H1 (cell line): ENCODE measurements at regions not wholly inside any gene's neighbourhood (a gene's known extent, or its start where the extent isn't known, plus 50 kb on each side); places are given as distances from the start of the nearest gene placed in this dataset.

Experiments used
- CTCF ChIA-PET: fragments of 300-600 bp; sonication (Branson Sonifier 250); formaldehyde crosslinking; loops from one replicate; lab custom pipeline; 2021; ENCODE audit not compliant: partially characterized antibody; lab: Charles Lee
- POLR2A ChIA-PET: fragments of 300-600 bp; sonication (Branson Sonifier 250); formaldehyde crosslinking; loops from one replicate; lab custom pipeline; 2021; ENCODE audit warnings: inconsistent platforms; ENCODE audit not compliant: partially characterized antibody; lab: Charles Lee
- DNase-seq, 2 experiments: peaks; one replicate each; pipeline versions ENCODE4 v3.0.0 to v3.0.0-alpha.2; 2010 to 2022; ENCODE audit warnings: low spot score in 2 of 2, low read depth in 1 of 2, mixed read lengths in 1 of 2
- FAIRE-seq: peaks from 2 replicates; lab custom pipeline; 2011; peaks lifted over from hg19 to GRCh38; lab: Jason Lieb, UNC
- H2AFZ ChIP-seq: 2 replicates; pipeline ENCODE4 v1.8.1; 2012; ENCODE audit warnings: low read length, inconsistent platforms
- H2AK5ac ChIP-seq: 2 replicates; pipeline ENCODE4 v1.6.1; 2013; ENCODE audit warnings: low read depth, low read length
- H2BK120ac ChIP-seq: replicated peaks from 2 replicates; pipeline ENCODE3; 2013; ENCODE audit warnings: low read depth, low read length, inconsistent platforms
- H2BK12ac ChIP-seq: 2 replicates; pipeline ENCODE4 v1.6.1; 2013; ENCODE audit warnings: low read depth, low read length
- H2BK15ac ChIP-seq: 2 replicates; pipeline ENCODE4 v1.6.1; 2013; ENCODE audit warnings: low read length
- H2BK20ac ChIP-seq: 2 replicates; pipeline ENCODE4 v1.6.1; 2013; ENCODE audit warnings: low read length
- H2BK5ac ChIP-seq: 2 replicates; pipeline ENCODE4 v1.6.1; 2013; ENCODE audit warnings: low read depth, low read length
- H3K14ac ChIP-seq: 2 replicates; pipeline ENCODE4 v1.6.1; 2013; ENCODE audit warnings: inconsistent platforms; ENCODE audit not compliant: insufficient read length
- H3K18ac ChIP-seq: 2 replicates; pipeline ENCODE4 v1.6.1; 2013; ENCODE audit warnings: low read length; ENCODE audit errors: extremely low read depth
- H3K23ac ChIP-seq: 2 replicates; pipeline ENCODE4 v1.6.1; 2013; ENCODE audit warnings: inconsistent platforms; ENCODE audit not compliant: insufficient read length
- H3K23me2 ChIP-seq: 2 replicates; pipeline ENCODE4 v1.6.1; 2013; ENCODE audit warnings: low read depth, low read length
- H3K27ac ChIP-seq: 2 replicates; pipeline ENCODE4 v1.6.1; 2011; ENCODE audit warnings: low read depth, low read length, inconsistent platforms
- H3K27me3 ChIP-seq, 4 experiments: replicated peaks in 1 of 4; 1 replicate in 1 of 4; 2 replicates in 3 of 4; pipeline versions ENCODE4 v1.6.1 to v1.8.1; 2011 to 2013; ENCODE audit warnings: low read length in 3 of 4, mild to moderate bottlenecking in 3 of 4, inconsistent platforms in 2 of 4, mixed read lengths in 2 of 4, moderate library complexity in 1 of 4; ENCODE audit not compliant: control insufficient read depth in 3 of 4, insufficient read depth in 3 of 4; ENCODE audit errors: extremely low read depth in 1 of 4
- H3K36me3 ChIP-seq, 4 experiments: 2 replicates each; pipeline versions ENCODE4 v1.6.1 to v1.8.1; 2011 to 2013; ENCODE audit warnings: mild to moderate bottlenecking in 4 of 4, low read length in 3 of 4, moderate library complexity in 2 of 4, control low read depth in 1 of 4, inconsistent platforms in 1 of 4; ENCODE audit not compliant: insufficient read depth in 4 of 4, control insufficient read depth in 2 of 4
- H3K4ac ChIP-seq: replicated peaks from 2 replicates; pipeline ENCODE3; 2013; ENCODE audit warnings: low read length, low read depth, mixed read lengths, inconsistent platforms; ENCODE audit not compliant: insufficient read length
- H3K4me1 ChIP-seq, 4 experiments: replicated peaks in 1 of 4; 1 replicate in 1 of 4; 2 replicates in 3 of 4; pipeline versions ENCODE4 v1.6.1 to v1.8.1; 2011 to 2013; ENCODE audit warnings: low read length in 3 of 4, inconsistent platforms in 2 of 4, mixed read lengths in 1 of 4; ENCODE audit not compliant: insufficient read depth in 4 of 4, control insufficient read depth in 3 of 4
- H3K4me2 ChIP-seq, 2 experiments: 2 replicates each; pipeline versions ENCODE4 v1.6.1 to v1.8.1; 2011 to 2013; ENCODE audit warnings: low read depth in 2 of 2, low read length in 2 of 2, control low read depth in 1 of 2, inconsistent platforms in 1 of 2, mild to moderate bottlenecking in 1 of 2; ENCODE audit not compliant: insufficient read depth in 1 of 2
- H3K4me3 ChIP-seq, 4 experiments: fragments of 200-600, 300-600 bp in 1 of 4; sonication (generic), shearing (Covaris generic), sonication (Bioruptor Twin) in 1 of 4; 2 replicates each; pipeline versions ENCODE4 v1.5.1 to v1.8.1; 2011 to 2016; ENCODE audit warnings: low read length in 4 of 4, low read depth in 3 of 4, control low read depth in 2 of 4, inconsistent platforms in 2 of 4, mild to moderate bottlenecking in 2 of 4, mixed read lengths in 1 of 4, moderate library complexity in 1 of 4; ENCODE audit not compliant: insufficient read depth in 2 of 4; ENCODE audit errors: extremely low read depth in 1 of 4
- H3K56ac ChIP-seq: replicated peaks from 2 replicates; pipeline ENCODE3; 2013; ENCODE audit warnings: low read depth, mild to moderate bottlenecking, mixed read lengths, low read length, inconsistent platforms; ENCODE audit not compliant: insufficient read length
- H3K79me1 ChIP-seq: 2 replicates; pipeline ENCODE4 v1.6.1; 2013; ENCODE audit warnings: low read depth, low read length, control low read depth
- H3K79me2 ChIP-seq, 2 experiments: 2 replicates each; pipeline versions ENCODE4 v1.6.1 to v1.8.1; 2012 to 2013; ENCODE audit warnings: low read length in 2 of 2, mild to moderate bottlenecking in 2 of 2, inconsistent platforms in 1 of 2; ENCODE audit not compliant: insufficient read depth in 2 of 2, control insufficient read depth in 1 of 2
- H3K9ac ChIP-seq, 4 experiments: replicated peaks in 1 of 4; 1 replicate in 1 of 4; 2 replicates in 3 of 4; pipeline versions ENCODE4 v1.6.1 to v1.8.1; 2011 to 2013; ENCODE audit warnings: low read depth in 3 of 4, low read length in 3 of 4, control low read depth in 2 of 4, mild to moderate bottlenecking in 2 of 4, moderate library complexity in 2 of 4, inconsistent platforms in 1 of 4; ENCODE audit errors: extremely low read depth in 1 of 4
- H3K9me3 ChIP-seq, 2 experiments: 2 replicates each; pipeline versions ENCODE4 v1.6.1 to v1.8.1; 2012 to 2013; ENCODE audit warnings: mild to moderate bottlenecking in 2 of 2, moderate library complexity in 2 of 2, control low read depth in 1 of 2, inconsistent platforms in 1 of 2, low read depth in 1 of 2, low read length in 1 of 2, mixed read lengths in 1 of 2; ENCODE audit not compliant: insufficient read depth in 2 of 2
- H4K20me1 ChIP-seq, 2 experiments: replicated peaks in 1 of 2; 2 replicates each; pipeline versions ENCODE3 to v1.8.1; 2011 to 2013; ENCODE audit warnings: inconsistent platforms in 2 of 2, low read length in 2 of 2, mild to moderate bottlenecking in 1 of 2; ENCODE audit not compliant: insufficient read depth in 2 of 2, control insufficient read depth in 1 of 2
- H4K5ac ChIP-seq: 2 replicates; pipeline ENCODE4 v1.6.1; 2013; ENCODE audit warnings: low read length, low read depth, mixed read lengths, inconsistent platforms; ENCODE audit not compliant: insufficient read length
- H4K8ac ChIP-seq: 2 replicates; pipeline ENCODE4 v1.8.0; 2013; ENCODE audit warnings: mild to moderate bottlenecking, moderate library complexity, low read length, inconsistent platforms; ENCODE audit not compliant: insufficient read depth; ENCODE audit errors: extremely low read depth
- H4K91ac ChIP-seq: replicated peaks from 2 replicates; pipeline ENCODE3; 2013; ENCODE audit warnings: low read length, mixed read lengths, inconsistent platforms; ENCODE audit not compliant: insufficient read length
- CREB1 ChIP-seq: IDR thresholded peaks from 2 replicates; pipeline ENCODE4 v1.6.1; 2012; ENCODE audit warnings: inconsistent platforms
- SIN3A ChIP-seq, 2 experiments: IDR thresholded peaks in 1 of 2; conservative IDR thresholded peaks in 1 of 2; 2 replicates each; pipeline ENCODE4 v1.6.1; 2011 to 2012; ENCODE audit warnings: low read length in 2 of 2, improper control_type of control experiment in 1 of 2, low read depth in 1 of 2, mild to moderate bottlenecking in 1 of 2
- WGBS, 2 experiments: shearing (Covaris generic) in 1 of 2; methylation state at CpG; one replicate each; pipeline versions ENCODE4 v1.1.6 to v1.1.7; 2013 to 2015; ENCODE audit warnings: low lambda C conversion rate in 2 of 2, mixed read lengths in 2 of 2, inconsistent platforms in 1 of 2, low coverage in 1 of 2, missing lambda C conversion rate in 1 of 2; ENCODE audit not compliant: insufficient replicate concordance in 2 of 2, insufficient coverage in 1 of 2, insufficient read length in 1 of 2; ENCODE audit errors: extremely low coverage in 1 of 2, missing lambda C conversion rate in 1 of 2; 5-methylcytosine and 5-hydroxymethylcytosine counted together
- TF ChIP-seq, protein P1 (sequence below): IDR thresholded peaks from 2 replicates; pipeline ENCODE4 v1.6.1; 2011; ENCODE audit warnings: low read length, improper control_type of control experiment

GRCh38 chr13:58773280-58773859, 1141.8 kb downstream of the PCDH17 start:
- Histone ChIP-seq H3K4ac (no peak overlapping the region), H3K23ac (no peak overlapping the region), H3K9me3 (0 out of 4 replicates have a peak, but pooled peaks cover 0 to 4% of the 10 kb centered on the region in 2 experiments), H3K27me3 (no peaks in the 10 kb centered on the region), H2AFZ (no peak overlapping the region), H2BK20ac (no peak overlapping the region), H2BK120ac (no peak overlapping the region), H3K23me2 (no peaks in the 10 kb centered on the region), H3K9ac (no peak overlapping the region), H2BK5ac (no peak overlapping the region), H2BK12ac (no peak overlapping the region), H2AK5ac (no peak overlapping the region), H3K79me2 (no peaks in the 10 kb centered on the region), H3K79me1 (no peaks in the 10 kb centered on the region), H3K4me3 (no peak overlapping the region), H3K56ac (no peak overlapping the region), H3K18ac (no peak overlapping the region), H3K4me2 (no peak overlapping the region), H3K27ac (no peak overlapping the region), H4K8ac (no peak overlapping the region), H2BK15ac (no peak overlapping the region), H4K20me1 (no peaks in the 10 kb centered on the region), H3K4me1 (no peaks in the 10 kb centered on the region), H4K91ac (no peak overlapping the region), H3K36me3 (no peaks in the 10 kb centered on the region), H4K5ac (no peak overlapping the region), H3K14ac (no peak overlapping the region)
- ChIA-PET CTCF (interaction anchor here (1.4 kb wide), 1 partner anchor 1149 kb away, joined by 3 read pairs; no protein-coding TSS in a partner anchor), POLR2A (no interaction called here)
- no peak for DNase-seq
- TF ChIP-seq SIN3A (conservative IDR thresholded peaks at IDR 0.05 in 1 of 2, IDR thresholded peaks at IDR 0.05 in 1 of 2; ENCODE audit: low read depth in 1 of 2, low read length in 2 of 2) (no peak), CREB1 (no peak)
- TF ChIP-seq, protein P1, sequence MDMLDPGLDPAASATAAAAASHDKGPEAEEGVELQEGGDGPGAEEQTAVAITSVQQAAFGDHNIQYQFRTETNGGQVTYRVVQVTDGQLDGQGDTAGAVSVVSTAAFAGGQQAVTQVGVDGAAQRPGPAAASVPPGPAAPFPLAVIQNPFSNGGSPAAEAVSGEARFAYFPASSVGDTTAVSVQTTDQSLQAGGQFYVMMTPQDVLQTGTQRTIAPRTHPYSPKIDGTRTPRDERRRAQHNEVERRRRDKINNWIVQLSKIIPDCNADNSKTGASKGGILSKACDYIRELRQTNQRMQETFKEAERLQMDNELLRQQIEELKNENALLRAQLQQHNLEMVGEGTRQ, result no peak
- no peak for FAIRE-seq
- 91% methylated on average over 17 of the region's 25 CpGs; no CpG with 5 or more reads in 1 of the 2 experiments for WGBS, 2 experiments
